GM12892 (cell line): ENCODE measurements at regions not wholly inside any gene's neighbourhood (a gene's known extent, or its start where the extent isn't known, plus 50 kb on each side); places are given as distances from the start of the nearest gene placed in this dataset.
"Not testable (repeated sequence)": the region's sequence is repeated elsewhere in the genome, so short reads cannot be mapped to it uniquely, and the experiment has no call there.

ENCODE experiments used
- POLR2A ChIP-seq: IDR thresholded peaks from 2 replicates; pipeline ENCODE4 v1.6.1; 2011; ENCODE audit warnings: low read depth, low read length, control low read depth
- POLR2AphosphoS5 ChIP-seq: IDR thresholded peaks from 2 replicates; pipeline ENCODE4 v1.6.1; 2011; ENCODE audit warnings: low read depth, low read length, control low read depth
- TAF1 ChIP-seq: IDR thresholded peaks from 2 replicates; pipeline ENCODE4 v1.6.1; 2011; ENCODE audit warnings: low read depth, mild to moderate bottlenecking, control low read depth, low read length, borderline replicate concordance

DNA sequence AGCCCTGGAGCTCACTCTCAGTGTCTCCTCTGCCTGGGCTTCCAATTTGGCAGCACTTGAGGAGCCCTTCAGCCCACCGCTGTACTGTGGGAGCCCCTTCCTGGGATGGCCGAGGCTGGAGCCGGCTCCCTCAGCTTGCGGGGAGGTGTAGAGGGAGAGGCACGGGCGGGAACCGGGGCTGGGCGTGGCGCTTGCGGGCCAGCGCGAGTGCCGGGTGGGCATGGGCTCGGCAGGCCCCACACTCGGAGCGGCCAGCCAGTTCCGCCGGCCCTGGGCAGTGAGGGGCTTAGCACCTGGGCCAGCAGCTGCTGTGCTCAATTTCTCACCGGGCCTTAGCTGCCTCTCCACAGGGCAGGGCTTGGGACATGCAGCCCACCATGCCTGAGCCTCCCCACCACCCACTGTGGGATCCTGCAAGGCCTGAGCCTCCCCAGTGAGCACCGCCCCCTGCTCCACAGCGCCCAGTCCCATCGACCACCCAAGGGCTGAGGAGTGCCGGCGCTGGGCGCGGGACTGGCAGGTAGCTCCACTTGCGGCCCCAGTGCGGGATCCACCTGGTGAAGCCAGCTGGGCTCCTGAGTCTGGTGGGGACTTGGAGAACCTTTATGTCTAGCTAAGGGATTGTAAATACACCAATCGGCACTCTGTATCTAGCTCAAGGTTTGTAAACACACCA, 65.1 kb upstream of the ROPN1B start:
- not testable (repeated sequence) for TF ChIP-seq POLR2A, POLR2AphosphoS5, TAF1
